Coronary artery (tissue), 2 donors: ENCODE measurements at regions not wholly inside any gene's neighbourhood (a gene's known extent, or its start where the extent isn't known, plus 50 kb on each side); places are given as distances from the start of the nearest gene placed in this dataset.

ENCODE experiments used
- DNase-seq: peaks from one replicate; pipeline ENCODE4 v3.0.0-alpha.2; 2017; ENCODE audit warnings: low spot score
- H3K27ac ChIP-seq, 2 donors: fragments of 200-600 bp; sonication (generic); one replicate each; pipeline ENCODE4 v1.5.1; 2016 to 2019
- H3K4me3 ChIP-seq: fragments of 200-600 bp; sonication (generic); 2 replicates; pipeline ENCODE4 v1.5.1; 2016; ENCODE audit warnings: mild to moderate bottlenecking, moderate library complexity
- CTCF ChIP-seq: fragments of 200-600 bp; sonication (generic); IDR thresholded peaks from one replicate; pipeline ENCODE4 v1.5.1; 2019; ENCODE audit warnings: antibody characterized with exemption

DNA sequence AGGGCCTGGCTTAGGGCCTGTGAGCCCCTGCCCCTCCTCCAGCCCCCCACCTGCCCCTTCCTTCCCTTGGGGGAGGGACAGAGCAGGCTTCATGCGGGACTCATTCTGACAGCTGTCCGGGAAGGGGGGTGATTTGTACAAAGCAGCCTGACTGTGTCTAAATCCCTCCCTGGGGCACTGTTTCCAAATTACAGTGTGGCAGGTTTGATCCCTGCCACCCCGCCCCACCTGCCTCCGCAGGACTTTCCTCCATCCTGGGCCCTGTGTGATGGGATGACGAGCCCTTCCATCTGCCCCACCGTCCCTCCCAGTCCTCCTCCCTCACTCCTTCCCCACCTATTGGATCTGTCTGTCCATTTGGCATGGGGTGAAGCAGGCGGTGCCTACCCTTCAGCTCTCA is 363.9 kb downstream of the BCL11B start:
- Histone ChIP-seq H3K4me3 (no peak overlapping the region), H3K27ac (no peak overlapping the region)
- TF ChIP-seq CTCF = no peak
- no peak for DNase-seq

DNA sequence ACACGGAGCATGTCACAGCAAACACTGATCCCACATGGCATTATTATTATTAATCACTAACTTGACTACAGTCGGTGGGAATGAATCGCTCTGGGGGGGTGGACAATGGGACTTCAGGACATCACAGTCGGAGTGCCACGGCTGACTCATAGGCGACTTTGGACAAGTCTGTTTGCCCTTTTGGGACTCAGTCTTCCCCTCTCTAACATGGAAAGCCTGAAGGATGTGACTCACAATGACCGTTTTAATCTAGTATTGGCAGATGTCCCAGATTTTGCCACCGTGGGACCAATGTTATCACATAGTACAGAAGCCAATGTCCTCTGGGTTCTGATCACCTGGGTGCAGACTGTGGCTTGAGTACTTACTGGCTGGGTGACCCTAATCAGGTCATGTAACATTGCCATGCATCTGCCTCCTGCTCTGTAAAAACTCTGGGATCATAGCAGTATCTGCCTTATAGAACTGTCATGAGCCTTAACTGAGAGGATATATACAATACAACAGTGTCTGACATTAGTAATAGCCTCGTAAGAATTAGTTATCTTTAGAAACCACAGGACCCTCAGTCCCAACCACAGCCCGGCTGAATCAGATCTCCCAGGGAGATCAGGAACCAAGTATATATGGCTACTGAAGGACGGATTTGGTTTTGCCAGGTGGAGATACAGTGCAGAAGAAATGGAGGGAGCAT is 362.6 kb downstream of the BCL11B start:
- no peak for DNase-seq
- TF ChIP-seq CTCF = no peak
- H3K27ac ChIP-seq = no peak overlapping the region
- H3K4me3 ChIP-seq = no peak overlapping the region

- no peak for TF ChIP-seq CTCF
- H3K27ac ChIP-seq = no peak overlapping the region
- H3K4me3 ChIP-seq = no peak overlapping the region
- DNase-seq = no peak
Measured at GRCh38 chr14:98910061-98910460, 361.9 kb downstream of the BCL11B start.

DNA sequence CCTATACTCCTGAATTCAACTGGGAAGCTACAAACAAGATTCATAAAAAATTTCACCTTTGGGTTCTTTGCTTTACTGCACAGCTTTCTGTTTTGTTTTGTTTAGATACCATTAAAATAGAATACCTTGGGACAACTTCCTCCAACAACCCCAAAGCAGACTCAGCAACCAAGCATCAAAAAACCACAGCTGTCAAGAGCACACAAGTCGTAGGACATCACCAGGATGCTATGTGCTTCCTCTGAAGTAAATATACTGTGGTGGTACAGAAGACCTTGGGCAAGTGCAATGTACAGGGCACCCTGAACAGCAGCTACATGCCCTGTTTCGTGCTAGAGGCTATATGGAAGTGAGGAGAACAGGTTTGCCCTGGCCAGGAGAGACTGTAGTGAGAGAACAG is 359.3 kb downstream of the BCL11B start:
- no peak for DNase-seq
- Histone ChIP-seq H3K27ac (no peak overlapping the region), H3K4me3 (no peak overlapping the region)
- no peak for TF ChIP-seq CTCF

DNA sequence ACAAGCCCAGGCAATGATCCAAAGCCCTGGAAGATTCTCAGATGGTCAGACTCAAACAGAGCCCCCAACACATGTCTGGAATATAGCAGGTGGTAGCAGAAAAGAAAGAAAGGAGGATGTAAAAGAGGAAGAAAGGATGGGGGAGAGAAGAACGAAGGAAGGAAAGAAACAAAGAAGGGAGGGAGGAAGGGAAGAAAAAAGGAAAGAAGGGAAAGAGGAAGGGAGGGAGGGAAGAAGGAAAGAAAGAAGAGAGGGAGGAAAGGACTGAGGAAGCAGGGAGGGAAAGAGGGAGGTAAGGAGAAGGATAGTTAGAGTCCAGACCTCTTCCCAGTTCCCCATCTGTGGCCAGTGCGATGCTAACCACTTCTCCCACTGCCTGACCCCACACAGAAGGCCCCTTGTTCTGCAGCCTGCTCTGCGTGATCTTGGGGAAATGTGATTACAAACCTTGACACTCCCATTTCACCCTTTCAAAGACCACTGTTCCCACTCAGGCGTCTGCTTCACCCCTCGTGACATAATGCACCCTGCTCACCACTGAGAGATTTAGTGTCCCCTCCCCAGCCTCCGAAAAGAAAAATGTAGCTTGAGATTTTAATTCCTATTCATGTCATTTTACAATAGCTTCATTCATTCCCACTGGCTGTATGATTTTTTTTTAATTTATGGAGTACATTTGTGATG is 357.9 kb downstream of the BCL11B start:
- Histone ChIP-seq H3K27ac (no peak overlapping the region), H3K4me3 (no peak overlapping the region)
- no peak for DNase-seq
- no peak for TF ChIP-seq CTCF

- TF ChIP-seq CTCF = no peak
- Histone ChIP-seq H3K27ac (no peak overlapping the region), H3K4me3 (no peak overlapping the region)
- DNase-seq = no peak
Measured at GRCh38 chr14:98914942-98915341, 357.1 kb downstream of the BCL11B start.

GRCh38 chr14:98915625-98916024 is 356.4 kb downstream of the BCL11B start:
- Histone ChIP-seq H3K27ac (no peak overlapping the region), H3K4me3 (no peak overlapping the region)
- TF ChIP-seq CTCF = no peak
- no peak for DNase-seq
